ENCODE measurements at regions not wholly inside any gene's neighbourhood (a gene's known extent, or its start where the extent isn't known, plus 50 kb on each side); places are given as distances from the start of the nearest gene placed in this dataset.

DNA sequence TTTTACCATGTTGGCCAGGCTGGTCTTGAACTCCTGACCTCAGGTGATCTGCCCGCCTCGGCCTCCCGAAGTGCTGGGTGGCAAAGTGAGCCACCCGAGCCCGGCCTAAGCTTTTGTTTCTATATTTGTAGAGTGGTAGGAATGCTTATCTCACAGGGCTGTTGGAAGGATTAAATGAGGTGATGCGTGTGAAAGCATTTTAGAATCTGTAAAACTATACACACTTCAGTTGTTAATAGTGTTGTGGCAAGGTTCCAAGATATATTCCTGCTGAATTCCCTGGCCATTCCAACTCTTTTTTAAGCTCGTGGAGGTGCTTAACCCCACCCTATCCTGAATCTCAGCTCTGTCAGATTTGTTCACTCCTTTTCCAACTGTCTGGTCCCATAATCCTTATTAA, 89.9 kb upstream of the AKIRIN2 start:
- Histone ChIP-seq H3K4me1 (peaks cover 0 to 13% (median 2%) of the 10 kb centered on the region in 4 donors), H3K36me3 (no peaks in the 10 kb centered on the region), H3K9me3 (no peaks in the 10 kb centered on the region), H3K27me3 (no peaks in the 10 kb centered on the region), H3K4me3 (no peak overlapping the region), H3K27ac (no peak overlapping the region)
- intact Hi-C loops (cut with DNase I; ENCODE audit: low total_unique reads), result loop anchor here (10.0 kb wide), 1 partner anchor 127 kb away; no protein-coding TSS in a partner anchor
- WGBS, 5 donors, result 42 to 56% (median 50%) methylated on average over 7 of the region's 7 CpGs
- no peak for DNase-seq
- TF ChIP-seq POLR2A (IDR thresholded peaks at IDR 0.05), result no peak
- TF ChIP-seq, protein P1, sequence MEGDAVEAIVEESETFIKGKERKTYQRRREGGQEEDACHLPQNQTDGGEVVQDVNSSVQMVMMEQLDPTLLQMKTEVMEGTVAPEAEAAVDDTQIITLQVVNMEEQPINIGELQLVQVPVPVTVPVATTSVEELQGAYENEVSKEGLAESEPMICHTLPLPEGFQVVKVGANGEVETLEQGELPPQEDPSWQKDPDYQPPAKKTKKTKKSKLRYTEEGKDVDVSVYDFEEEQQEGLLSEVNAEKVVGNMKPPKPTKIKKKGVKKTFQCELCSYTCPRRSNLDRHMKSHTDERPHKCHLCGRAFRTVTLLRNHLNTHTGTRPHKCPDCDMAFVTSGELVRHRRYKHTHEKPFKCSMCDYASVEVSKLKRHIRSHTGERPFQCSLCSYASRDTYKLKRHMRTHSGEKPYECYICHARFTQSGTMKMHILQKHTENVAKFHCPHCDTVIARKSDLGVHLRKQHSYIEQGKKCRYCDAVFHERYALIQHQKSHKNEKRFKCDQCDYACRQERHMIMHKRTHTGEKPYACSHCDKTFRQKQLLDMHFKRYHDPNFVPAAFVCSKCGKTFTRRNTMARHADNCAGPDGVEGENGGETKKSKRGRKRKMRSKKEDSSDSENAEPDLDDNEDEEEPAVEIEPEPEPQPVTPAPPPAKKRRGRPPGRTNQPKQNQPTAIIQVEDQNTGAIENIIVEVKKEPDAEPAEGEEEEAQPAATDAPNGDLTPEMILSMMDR (IDR thresholded peaks at IDR 0.05), result no peak
- TF ChIP-seq EP300 (IDR thresholded peaks at IDR 0.05), result no peak
- no peak for TF ChIP-seq POLR2AphosphoS5 (IDR thresholded peaks at IDR 0.05)

DNA sequence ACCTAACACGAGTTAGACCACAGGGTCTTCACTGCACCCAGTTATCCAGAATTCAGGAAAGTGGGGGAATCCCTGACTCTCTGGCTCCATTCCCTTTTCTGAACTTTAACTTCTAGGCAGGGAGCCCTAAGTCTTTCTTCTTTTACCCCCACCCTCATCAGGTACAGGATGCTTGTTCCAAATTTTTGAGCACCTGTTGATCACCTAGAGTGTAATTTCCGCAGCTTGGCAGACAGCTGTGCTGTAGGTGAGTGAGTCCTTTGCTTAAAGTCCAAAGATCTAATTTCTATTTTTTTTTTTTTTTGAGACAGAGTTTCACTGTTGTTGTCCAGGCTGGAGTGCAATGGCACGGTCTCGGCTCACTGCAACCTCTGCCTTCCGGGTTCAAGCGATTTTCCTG, 89.5 kb upstream of the AKIRIN2 start:
- WGBS, 5 donors, result 79 to 91% (median 86%) methylated on average over 6 of the region's 6 CpGs
- no peak overlapping the region for H3K27ac ChIP-seq
- DNase-seq, result no peak
- intact Hi-C loops (cut with DNase I; ENCODE audit: low total_unique reads), result loop anchor here (10.0 kb wide), 1 partner anchor 127 kb away; no protein-coding TSS in a partner anchor
- TF ChIP-seq POLR2AphosphoS5 (IDR thresholded peaks at IDR 0.05), result no peak
- TF ChIP-seq, protein P1 (IDR thresholded peaks at IDR 0.05), result no peak
- no peak for TF ChIP-seq EP300 (IDR thresholded peaks at IDR 0.05)
- TF ChIP-seq POLR2A (IDR thresholded peaks at IDR 0.05), result no peak
- no peak overlapping the region for H3K4me3 ChIP-seq
- peaks cover 0 to 8% (median under 1%) of the 10 kb centered on the region in 4 donors for H3K4me1 ChIP-seq
- no peaks in the 10 kb centered on the region for H3K27me3 ChIP-seq
- H3K36me3 ChIP-seq, result no peaks in the 10 kb centered on the region
- no peaks in the 10 kb centered on the region for H3K9me3 ChIP-seq

DNA sequence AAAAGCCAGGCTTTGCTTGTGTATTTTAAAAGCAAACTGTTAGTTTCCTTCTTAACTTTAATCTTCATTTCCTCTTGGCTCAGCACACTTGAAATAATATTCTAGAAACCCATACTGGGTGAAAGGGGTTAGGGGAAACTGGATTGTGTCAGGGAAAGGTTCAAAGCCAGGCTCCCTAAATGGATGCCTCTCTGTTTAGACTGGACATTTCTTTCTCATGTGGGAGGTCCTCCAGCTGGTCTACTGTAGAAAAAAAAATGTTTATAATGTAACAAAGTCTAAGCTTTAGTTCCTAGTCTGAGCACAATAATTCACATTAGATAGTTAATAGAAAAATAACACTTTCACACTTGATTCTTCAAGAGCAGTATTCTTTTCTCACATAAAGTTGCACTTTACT, 89.0 kb upstream of the AKIRIN2 start:
- Histone ChIP-seq H3K4me3 (no peak overlapping the region), H3K27me3 (no peaks in the 10 kb centered on the region), H3K27ac (no peak overlapping the region), H3K9me3 (no peaks in the 10 kb centered on the region), H3K4me1 (peaks cover 0 to 5% (median 0%) of the 10 kb centered on the region in 4 donors), H3K36me3 (no peaks in the 10 kb centered on the region)
- intact Hi-C loops (cut with DNase I; ENCODE audit: low total_unique reads), result loop anchor here (10.0 kb wide), 1 partner anchor 126 kb away; no protein-coding TSS in a partner anchor
- no peak for TF ChIP-seq POLR2A (IDR thresholded peaks at IDR 0.05)
- TF ChIP-seq POLR2AphosphoS5 (IDR thresholded peaks at IDR 0.05), result no peak
- TF ChIP-seq, protein P1 (IDR thresholded peaks at IDR 0.05), result no peak
- TF ChIP-seq EP300 (IDR thresholded peaks at IDR 0.05), result no peak
- DNase-seq, result peak in 1 of 2 donors; percentile 23

DNA sequence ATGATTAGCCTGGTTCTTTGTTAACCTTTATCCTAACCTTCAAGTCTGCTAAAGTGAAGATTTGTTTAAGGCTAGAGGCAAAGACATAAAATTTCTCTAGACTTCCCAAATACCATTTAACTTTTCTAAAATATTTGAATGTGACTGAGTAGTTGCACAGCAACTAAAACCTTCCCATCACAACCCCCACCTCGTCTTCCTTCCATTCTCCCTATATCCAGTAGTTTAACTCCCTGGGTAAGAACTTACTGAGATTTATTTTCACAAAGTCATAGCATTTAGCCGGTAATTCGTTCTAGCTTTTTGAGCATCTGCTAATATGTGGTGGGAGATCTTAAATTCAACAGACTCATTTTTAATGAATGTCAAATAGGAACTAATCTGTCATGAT, 87.9 kb upstream of the AKIRIN2 start:
- H3K4me1 ChIP-seq, result peaks cover 0 to 5% (median 0%) of the 10 kb centered on the region in 4 donors
- TF ChIP-seq POLR2AphosphoS5 (IDR thresholded peaks at IDR 0.05) (no peak), POLR2A (IDR thresholded peaks at IDR 0.05) (no peak), EP300 (IDR thresholded peaks at IDR 0.05) (no peak)
- TF ChIP-seq, protein P1 (IDR thresholded peaks at IDR 0.05), result no peak
- 53 to 72% (median 62%) methylated on average over 3 of the region's 3 CpGs for WGBS, 5 donors
- no peak for DNase-seq
- H3K36me3 ChIP-seq, result no peaks in the 10 kb centered on the region
- intact Hi-C loops (cut with DNase I; ENCODE audit: low total_unique reads), result loop anchor here (10.0 kb wide), 1 partner anchor 125 kb away; no protein-coding TSS in a partner anchor
- H3K9me3 ChIP-seq, result no peaks in the 10 kb centered on the region
- no peaks in the 10 kb centered on the region for H3K27me3 ChIP-seq
- no peak overlapping the region for H3K27ac ChIP-seq
- H3K4me3 ChIP-seq, result no peak overlapping the region
